Lung (tissue), 11 donors: ENCODE measurements at regions not wholly inside any gene's neighbourhood (a gene's known extent, or its start where the extent isn't known, plus 50 kb on each side); places are given as distances from the start of the nearest gene placed in this dataset.
"Not testable (repeated sequence)": the region's sequence is repeated elsewhere in the genome, so short reads cannot be mapped to it uniquely, and the experiment has no call there.

Source experiments
- ATAC-seq: fragments of 200-7000 bp; cut with Tn5 transposase; one replicate; pipeline ENCODE4 v1.9.1; 2020; ENCODE audit warnings: moderate number of reproducible peaks; ENCODE audit not compliant: insufficient read depth, low FRiP score
- DNase-seq, 3 donors: peaks; one replicate each; pipeline ENCODE4 v3.0.0-alpha.2; 2013 to 2017
- H3K27ac ChIP-seq, 2 donors: one replicate each; pipeline ENCODE4 v1.5.1; 2013; ENCODE audit warnings: mild to moderate bottlenecking in 2 of 2, moderate library complexity in 2 of 2, control low read depth in 1 of 2, inconsistent platforms in 1 of 2, low read depth in 1 of 2, low read length in 1 of 2
- H3K27me3 ChIP-seq, 3 donors: one replicate each; pipeline ENCODE4 v1.5.1; 2013; ENCODE audit warnings: low read length in 2 of 3; ENCODE audit not compliant: control insufficient read depth in 3 of 3, insufficient read depth in 3 of 3
- H3K36me3 ChIP-seq, 4 donors: one replicate each; pipeline ENCODE4 v1.5.1; 2013; ENCODE audit warnings: low read length in 4 of 4, mild to moderate bottlenecking in 1 of 4, moderate library complexity in 1 of 4; ENCODE audit not compliant: control insufficient read depth in 4 of 4, insufficient read depth in 4 of 4
- H3K4me1 ChIP-seq, 5 donors: one replicate each; pipeline ENCODE4 v1.5.1; 2013; ENCODE audit warnings: low read length in 5 of 5, mild to moderate bottlenecking in 2 of 5, moderate library complexity in 1 of 5; ENCODE audit not compliant: control insufficient read depth in 5 of 5, insufficient read depth in 5 of 5
- H3K4me3 ChIP-seq: one replicate; pipeline ENCODE4 v1.5.1; 2013; ENCODE audit warnings: mild to moderate bottlenecking, control low read depth, moderate library complexity
- H3K9ac ChIP-seq, 2 donors: one replicate each; pipeline ENCODE4 v1.5.1; 2013; ENCODE audit warnings: low read length in 2 of 2, control low read depth in 1 of 2; ENCODE audit not compliant: insufficient read depth in 1 of 2
- H3K9me3 ChIP-seq, 4 donors: one replicate each; pipeline ENCODE4 v1.5.1; 2013; ENCODE audit warnings: low read length in 3 of 4, mild to moderate bottlenecking in 1 of 4, moderate library complexity in 1 of 4; ENCODE audit not compliant: control insufficient read depth in 4 of 4, insufficient read depth in 3 of 4
- CTCF ChIP-seq: IDR thresholded peaks from 2 replicates; pipeline ENCODE4 v1.5.1; 2012; ENCODE audit warnings: mild to moderate bottlenecking; ENCODE audit errors: control extremely low read depth, extremely low read depth
- WGBS, 2 donors: extraction: QIAGEN DNeasy Blood & Tissue Kit; methylation state at CpG; one replicate each; pipeline ENCODE4 v1.1.7; 2013; 5-methylcytosine and 5-hydroxymethylcytosine counted together
- donor health status: control.
- donor health status: control.
- donor health status: Bipolar disorder and iron deficiency.
- donor health status: healthy.
- donor health status: DM: yes; HTN: yes; CAD: no.

- Histone ChIP-seq H3K27ac (no peak overlapping the region), H3K4me3 (no peak overlapping the region), H3K9me3 (peaks cover 0 to 7% (median 2%) of the 10 kb centered on the region in 4 donors), H3K4me1 (no peaks in the 10 kb centered on the region), H3K9ac (no peak overlapping the region), H3K27me3 (no peaks in the 10 kb centered on the region), H3K36me3 (no peaks in the 10 kb centered on the region)
- WGBS, 2 donors = 97 to 98% methylated on average over 1 of the region's 1 CpG
- TF ChIP-seq CTCF = no peak
- DNase-seq (no peak), ATAC-seq (no peak)
Observed at GRCh38 chr5:74526111-74526510, 114.4 kb downstream of the ENC1 start.

GRCh38 chr5:74524767-74525166 is 115.8 kb downstream of the ENC1 start:
- not testable (repeated sequence) for H3K27ac ChIP-seq, H3K4me3 ChIP-seq, ATAC-seq, H3K9ac ChIP-seq, H3K9me3 ChIP-seq, H3K4me1 ChIP-seq, H3K36me3 ChIP-seq, H3K27me3 ChIP-seq, DNase-seq
- 95 to 96% methylated on average over 3 of the region's 3 CpGs for whole genome bisulfite sequencing, 2 donors

GRCh38 chr5:74523698-74524097 is 116.8 kb downstream of the ENC1 start:
- H3K9me3 ChIP-seq, H3K27ac ChIP-seq, H3K9ac ChIP-seq, H3K4me3 ChIP-seq, ATAC-seq, DNase-seq, H3K4me1 ChIP-seq, H3K27me3 ChIP-seq, H3K36me3 ChIP-seq: not testable (repeated sequence)
- 95% methylated on average over 4 of the region's 4 CpGs for WGBS, 2 donors

- not testable (repeated sequence) for DNase-seq, H3K4me1 ChIP-seq
- 96% methylated on average over 2 of the region's 2 CpGs for WGBS, 2 donors
Observed at GRCh38 chr5:74522838-74523237, 117.7 kb downstream of the ENC1 start.

GRCh38 chr5:74521401-74521800 is 119.1 kb downstream of the ENC1 start:
- Histone ChIP-seq H3K36me3 (no peaks in the 10 kb centered on the region), H3K9ac (no peak overlapping the region), H3K27ac (no peak overlapping the region), H3K27me3 (no peaks in the 10 kb centered on the region), H3K4me1 (peaks cover 0 to 2% (median 0%) of the 10 kb centered on the region in 5 donors), H3K4me3 (no peak overlapping the region), H3K9me3 (peaks cover 0 to 7% (median 2%) of the 10 kb centered on the region in 4 donors)
- WGBS, 2 donors = 74 to 81% methylated on average over 3 of the region's 3 CpGs
- no peak for TF ChIP-seq CTCF
- no peak for ATAC-seq
- no peak for DNase-seq

More at GRCh38 chr5:74522838-74523237, 117.7 kb downstream of the ENC1 start:
- H3K9me3 ChIP-seq, H3K36me3 ChIP-seq, ATAC-seq, H3K9ac ChIP-seq, H3K27ac ChIP-seq, H3K27me3 ChIP-seq, H3K4me3 ChIP-seq: not testable (repeated sequence)
